ENCODE measurements at regions not wholly inside any gene's neighbourhood (a gene's known extent, or its start where the extent isn't known, plus 50 kb on each side); places are given as distances from the start of the nearest gene placed in this dataset.

- WGBS, 2 experiments (ENCODE audit: extremely low coverage in 1 of 2, insufficient coverage in 1 of 2, insufficient read length in 1 of 2, insufficient replicate concordance in 2 of 2, low coverage in 1 of 2, low lambda C conversion rate in 2 of 2, missing lambda C conversion rate in 1 of 2), result 88% methylated on average over 1 of the region's 1 CpG; no CpG with 5 or more reads in 1 of the 2 experiments
- no peaks in the 10 kb centered on the region for H3K79me2 ChIP-seq (ENCODE audit: control insufficient read depth in 1 of 2, insufficient read depth in 2 of 2, low read length in 2 of 2)
- H3K36me3 ChIP-seq (ENCODE audit: control insufficient read depth in 2 of 4, insufficient read depth in 4 of 4, low read length in 3 of 4), result no peaks in the 10 kb centered on the region
- H4K8ac ChIP-seq (ENCODE audit: extremely low read depth, insufficient read depth, low read length), result no peak overlapping the region
- H3K4me3 ChIP-seq (ENCODE audit: extremely low read depth in 1 of 4, insufficient read depth in 2 of 4, low read depth in 3 of 4, low read length in 4 of 4), result no peak overlapping the region
- ChIA-PET POLR2A (ENCODE audit: partially characterized antibody) (no interaction called here), CTCF (ENCODE audit: partially characterized antibody) (interaction anchor here (1.0 to 1.3 kb wide), 6 partner anchors 10 to 1290 kb away, joined by 3 to 4 read pairs (median 3); no protein-coding TSS in a partner anchor)
- H2BK120ac ChIP-seq (replicated peaks; ENCODE audit: low read depth, low read length), result no peak overlapping the region
- H3K27me3 ChIP-seq (replicated peaks in 1 of 4; ENCODE audit: control insufficient read depth in 3 of 4, extremely low read depth in 1 of 4, insufficient read depth in 3 of 4, low read length in 3 of 4), result no peaks in the 10 kb centered on the region
- no peak overlapping the region for H3K4ac ChIP-seq (replicated peaks; ENCODE audit: insufficient read length, low read depth, low read length)
- no peak overlapping the region for H2AFZ ChIP-seq (ENCODE audit: low read length)
- no peak overlapping the region for H2BK15ac ChIP-seq (ENCODE audit: low read length)
- H3K14ac ChIP-seq (ENCODE audit: insufficient read length), result no peak overlapping the region
- H3K4me1 ChIP-seq (replicated peaks in 1 of 4; ENCODE audit: control insufficient read depth in 3 of 4, insufficient read depth in 4 of 4, low read length in 3 of 4), result peaks cover 0 to 8% (median 3%) of the 10 kb centered on the region in 4 experiments; a peak in 4 of 7 replicates
- no peak overlapping the region for H3K27ac ChIP-seq (ENCODE audit: low read depth, low read length)
- H2BK5ac ChIP-seq (ENCODE audit: low read depth, low read length), result no peak overlapping the region
- H2BK12ac ChIP-seq (ENCODE audit: low read depth, low read length), result no peak overlapping the region
- no peak overlapping the region for H3K23ac ChIP-seq (ENCODE audit: insufficient read length)
- no peak overlapping the region for H3K4me2 ChIP-seq (ENCODE audit: insufficient read depth in 1 of 2, low read depth in 2 of 2, low read length in 2 of 2)
- no peaks in the 10 kb centered on the region for H3K79me1 ChIP-seq (ENCODE audit: low read depth, low read length)
- no peak overlapping the region for H3K9ac ChIP-seq (replicated peaks in 1 of 4; ENCODE audit: extremely low read depth in 1 of 4, low read depth in 3 of 4, low read length in 3 of 4)
- no peaks in the 10 kb centered on the region for H3K23me2 ChIP-seq (ENCODE audit: low read depth, low read length)
- H4K20me1 ChIP-seq (replicated peaks in 1 of 2; ENCODE audit: control insufficient read depth in 1 of 2, insufficient read depth in 2 of 2, low read length in 2 of 2), result no peaks in the 10 kb centered on the region
- H3K56ac ChIP-seq (replicated peaks; ENCODE audit: insufficient read length, low read depth, low read length), result no peak overlapping the region
- no peak overlapping the region for H4K91ac ChIP-seq (replicated peaks; ENCODE audit: insufficient read length, low read length)
- H4K5ac ChIP-seq (ENCODE audit: insufficient read length, low read depth, low read length), result no peak overlapping the region
- H3K18ac ChIP-seq (ENCODE audit: extremely low read depth, low read length), result no peak overlapping the region
- H2AK5ac ChIP-seq (ENCODE audit: low read depth, low read length), result no peak overlapping the region
- H2BK20ac ChIP-seq (ENCODE audit: low read length), result no peak overlapping the region
- peaks cover 0 to 8% of the 10 kb centered on the region in 2 experiments; a peak in 2 of 4 replicates for H3K9me3 ChIP-seq (ENCODE audit: insufficient read depth in 2 of 2, low read depth in 1 of 2, low read length in 1 of 2)
- FAIRE-seq, result no peak
- DNase-seq (ENCODE audit: low read depth in 1 of 2, low spot score in 2 of 2), result no peak
- TF ChIP-seq TAF1 (IDR thresholded peaks at IDR 0.05; ENCODE audit: low read depth, low read length) (no peak), GTF2F1 (IDR thresholded peaks at IDR 0.05; ENCODE audit: borderline replicate concordance, low read depth, low read length) (no peak), NANOG (IDR thresholded peaks at IDR 0.05; ENCODE audit: insufficient read depth, low read depth, low read length, poor library complexity, severe bottlenecking) (no peak), ZNF274 (IDR thresholded peaks at IDR 0.05; ENCODE audit: borderline replicate concordance, extremely low read depth, low read length) (no peak), E2F6 (IDR thresholded peaks at IDR 0.05) (no peak), HDAC6 (IDR thresholded peaks at IDR 0.05; ENCODE audit: low read depth, low read length) (no peak), CTCF (IDR thresholded peaks at IDR 0.05; ENCODE audit: control extremely low read depth in 1 of 3, insufficient read depth in 1 of 3, low read depth in 1 of 3, low read length in 3 of 3) (no peak), YY1 (IDR thresholded peaks at IDR 0.05; ENCODE audit: low read depth, low read length) (no peak), SP2 (IDR thresholded peaks at IDR 0.05; ENCODE audit: low read length) (no peak), CHD2 (IDR thresholded peaks at IDR 0.05; ENCODE audit: low read length) (no peak), TEAD4 (IDR thresholded peaks at IDR 0.05; ENCODE audit: low read depth, low read length) (no peak), POLR2A (IDR thresholded peaks at IDR 0.05; ENCODE audit: control extremely low read depth in 1 of 2, low read depth in 2 of 2, low read length in 2 of 2) (no peak)
Measured at GRCh38 chr11:92324890-92325289, 100.3 kb downstream of the FAT3 start.
